Testis (tissue), 2 donors: ENCODE measurements at regions not wholly inside any gene's neighbourhood (a gene's known extent, or its start where the extent isn't known, plus 50 kb on each side); places are given as distances from the start of the nearest gene placed in this dataset.

Experiments used
- DNase-seq: peaks from one replicate; pipeline ENCODE4 v3.0.0-alpha.2; 2019
- H3K27ac ChIP-seq, 2 donors: fragments of 200-600 bp; sonication (generic); one replicate each; pipeline ENCODE4 v1.5.1; 2019
- H3K27me3 ChIP-seq: fragments of 200-600 bp; sonication (generic); one replicate; pipeline ENCODE4 v1.5.1; 2019
- H3K36me3 ChIP-seq: fragments of 200-600 bp; sonication (generic); one replicate; pipeline ENCODE4 v1.5.1; 2017; ENCODE audit warnings: low read depth; ENCODE audit errors: missing control alignments
- H3K4me1 ChIP-seq: fragments of 200-600 bp; sonication (generic); one replicate; pipeline ENCODE4 v1.5.1; 2019
- H3K4me3 ChIP-seq, 2 donors: fragments of 200-600 bp; sonication (generic); one replicate each; pipeline ENCODE4 v1.5.1; 2017 to 2019
- H3K9me3 ChIP-seq: fragments of 200-600 bp; sonication (generic); one replicate; pipeline ENCODE4 v1.5.1; 2017
- CTCF ChIP-seq, 3 experiments: fragments of 450-650 bp in 2 of 3; fragments of 200-600 bp in 1 of 3; sonication (generic) in 1 of 3; IDR thresholded peaks; one replicate each; pipeline ENCODE4 v1.5.1; 2016 to 2019; ENCODE audit warnings: antibody characterized with exemption in 3 of 3, mild to moderate bottlenecking in 2 of 3, moderate library complexity in 1 of 3
- POLR2A ChIP-seq: fragments of 450-650 bp; IDR thresholded peaks from one replicate; pipeline ENCODE4 v1.6.1; 2017; ENCODE audit warnings: antibody characterized with exemption, mild to moderate bottlenecking, moderate library complexity
- WGBS, 2 donors: methylation state at CpG; one replicate each; pipeline ENCODE4 v1.1.5; 2018; 5-methylcytosine and 5-hydroxymethylcytosine counted together
- intact Hi-C: fragments of 100-400 bp; cut with DNase I; formaldehyde crosslinking; loops from one replicate; pipeline ENCODE4 v1.15.1; 2023; ENCODE audit warnings: low total_unique reads

GRCh38 chr13:53839461-53839860, 810.8 kb downstream of the OLFM4 start:
- H3K4me1 ChIP-seq: no peaks in the 10 kb centered on the region
- no peaks in the 10 kb centered on the region for H3K27me3 ChIP-seq
- H3K27ac ChIP-seq: no peak overlapping the region
- H3K36me3 ChIP-seq: no peaks in the 10 kb centered on the region
- H3K4me3 ChIP-seq: no peak overlapping the region
- DNase-seq: no peak
- no peak for TF ChIP-seq POLR2A
- TF ChIP-seq CTCF (IDR thresholded peaks at IDR 0.05): no peak
- H3K9me3 ChIP-seq: no peaks in the 10 kb centered on the region
- intact Hi-C loops: no loop called here

GRCh38 chr13:53844473-53845146, 816.0 kb downstream of the OLFM4 start:
- intact Hi-C loops: no loop called here
- no peaks in the 10 kb centered on the region for H3K27me3 ChIP-seq
- H3K4me1 ChIP-seq: no peaks in the 10 kb centered on the region
- whole genome bisulfite sequencing, 2 donors: 77% methylated on average over 6 of the region's 6 CpGs
- TF ChIP-seq POLR2A (no peak), CTCF (IDR thresholded peaks at IDR 0.05) (no peak)
- H3K27ac ChIP-seq: no peak overlapping the region
- H3K4me3 ChIP-seq: no peak overlapping the region
- H3K36me3 ChIP-seq: no peaks in the 10 kb centered on the region
- no peak for DNase-seq
- H3K9me3 ChIP-seq: no peaks in the 10 kb centered on the region

GRCh38 chr13:53847502-53847901, 818.9 kb downstream of the OLFM4 start:
- DNase-seq: no peak
- H3K27me3 ChIP-seq: no peaks in the 10 kb centered on the region
- H3K36me3 ChIP-seq: no peaks in the 10 kb centered on the region
- WGBS, 2 donors: 68 to 75% methylated on average over 2 of the region's 2 CpGs
- no peaks in the 10 kb centered on the region for H3K9me3 ChIP-seq
- no peak overlapping the region for H3K4me3 ChIP-seq
- H3K27ac ChIP-seq: no peak overlapping the region
- TF ChIP-seq POLR2A (no peak), CTCF (IDR thresholded peaks at IDR 0.05) (no peak)
- intact Hi-C loops: no loop called here
- H3K4me1 ChIP-seq: no peaks in the 10 kb centered on the region

- intact Hi-C loops: no loop called here
- TF ChIP-seq POLR2A: no peak
- no peak for TF ChIP-seq CTCF (IDR thresholded peaks at IDR 0.05)
- WGBS, 2 donors: 73% methylated on average over 7 of the region's 7 CpGs
- Histone ChIP-seq H3K27me3 (no peaks in the 10 kb centered on the region), H3K36me3 (no peaks in the 10 kb centered on the region), H3K9me3 (no peaks in the 10 kb centered on the region), H3K27ac (no peak overlapping the region), H3K4me3 (no peak overlapping the region), H3K4me1 (no peaks in the 10 kb centered on the region)
- DNase-seq: no peak
These were observed 819.9 kb downstream of the OLFM4 start for GRCh38 chr13:53848366-53848961.

GRCh38 chr13:53854321-53854720, 825.7 kb downstream of the OLFM4 start:
- TF ChIP-seq POLR2A: no peak
- TF ChIP-seq CTCF (IDR thresholded peaks at IDR 0.05): no peak
- H3K4me1 ChIP-seq: no peaks in the 10 kb centered on the region
- WGBS, 2 donors: 94 to 95% methylated on average over 4 of the region's 4 CpGs
- H3K9me3 ChIP-seq: no peaks in the 10 kb centered on the region
- no peaks in the 10 kb centered on the region for H3K36me3 ChIP-seq
- no peaks in the 10 kb centered on the region for H3K27me3 ChIP-seq
- DNase-seq: no peak
- no peak overlapping the region for H3K27ac ChIP-seq
- intact Hi-C loops: no loop called here
- H3K4me3 ChIP-seq: no peak overlapping the region
